Hematopoietic multipotent progenitor cell (in vitro differentiated cells): ENCODE measurements at regions not wholly inside any gene's neighbourhood (a gene's known extent, or its start where the extent isn't known, plus 50 kb on each side); places are given as distances from the start of the nearest gene placed in this dataset.
A peak's percentile ranks its signal among the peaks of the same experiment; 100 is the strongest.

Source experiments
- DNase-seq, 3 donors: peaks; one replicate each; pipeline ENCODE4 v3.0.0-alpha.2; 2011 to 2015; ENCODE audit warnings: low read depth in 2 of 3, low spot score in 2 of 3

DNA sequence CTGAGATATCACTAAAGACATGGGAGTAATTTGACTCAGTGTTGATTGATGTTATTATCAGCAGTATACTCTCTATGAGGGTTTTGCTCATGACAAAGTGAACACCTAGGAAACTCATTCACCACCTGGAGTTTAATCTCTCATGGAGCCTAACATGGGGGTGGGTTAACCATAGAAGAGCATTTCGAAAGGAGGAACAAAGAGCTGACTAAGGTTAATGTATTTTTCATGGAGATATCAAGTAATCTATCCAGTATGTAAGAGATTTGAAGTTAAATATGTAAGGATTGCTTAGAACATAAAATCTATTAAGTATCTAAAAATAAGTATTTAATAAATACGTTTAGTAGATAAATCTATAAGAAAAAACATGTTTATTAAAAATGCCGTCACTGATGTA, 917.8 kb downstream of the EPHA4 start:
- no peak for DNase-seq

DNA sequence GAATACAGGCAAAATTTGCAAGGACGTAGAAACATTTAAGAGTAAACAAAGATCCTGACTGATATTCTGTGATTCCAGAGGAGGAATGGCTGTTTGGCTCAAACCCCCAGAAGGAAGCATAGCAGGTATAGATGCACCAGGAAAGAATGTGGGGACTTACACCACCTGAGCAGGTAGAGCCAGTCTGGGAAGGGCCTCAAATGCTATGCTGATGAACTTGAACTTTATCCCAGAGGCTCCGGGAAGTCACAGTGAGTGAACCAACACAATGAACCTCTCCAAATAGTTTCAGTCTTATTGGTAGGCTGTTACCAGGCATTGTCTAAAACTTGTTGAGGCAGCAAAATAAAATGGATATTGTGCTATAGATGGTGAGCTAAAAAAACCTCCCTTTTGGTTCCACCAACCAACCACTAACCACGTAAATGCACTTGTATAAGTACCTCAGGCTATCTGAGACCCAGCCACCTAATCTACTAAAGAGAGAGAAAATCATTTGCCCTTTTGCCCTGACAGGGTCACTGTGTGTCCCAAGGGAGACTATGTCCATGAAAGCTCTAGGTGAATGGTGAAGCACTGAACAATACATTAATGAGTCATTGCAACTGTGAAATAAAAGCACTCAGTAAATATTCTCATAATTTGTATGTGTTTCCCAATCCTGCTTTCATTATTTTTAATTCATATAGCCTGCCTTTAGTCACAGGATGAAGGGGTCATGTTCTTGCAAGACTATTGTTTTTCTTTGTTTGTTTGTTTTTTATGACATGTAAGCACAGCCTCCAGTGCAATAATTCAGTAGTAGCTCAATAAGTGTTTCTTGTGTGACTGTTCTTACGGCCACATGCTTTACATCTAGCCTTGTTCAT, 911.6 kb downstream of the EPHA4 start:
- no peak for DNase-seq

DNA sequence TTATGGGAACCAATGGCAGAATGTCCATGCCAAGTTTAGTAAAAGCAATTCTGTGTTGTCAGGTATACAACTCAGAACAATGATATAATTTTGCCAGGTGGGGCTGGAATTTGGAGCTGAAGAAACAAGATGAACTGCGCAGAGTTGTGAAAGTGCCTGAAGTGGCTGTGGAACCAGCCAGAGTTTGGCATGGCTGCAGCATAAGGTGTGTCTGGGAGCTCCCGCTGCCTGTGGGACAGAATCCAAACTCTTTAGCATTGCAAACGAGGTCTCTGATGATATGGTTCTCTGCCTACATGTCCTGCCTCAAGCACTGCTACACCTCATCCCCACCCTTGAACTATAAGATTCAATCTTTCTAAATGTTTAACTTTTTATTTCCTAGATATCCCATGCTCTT, 909.7 kb downstream of the EPHA4 start:
- no peak for DNase-seq

DNA sequence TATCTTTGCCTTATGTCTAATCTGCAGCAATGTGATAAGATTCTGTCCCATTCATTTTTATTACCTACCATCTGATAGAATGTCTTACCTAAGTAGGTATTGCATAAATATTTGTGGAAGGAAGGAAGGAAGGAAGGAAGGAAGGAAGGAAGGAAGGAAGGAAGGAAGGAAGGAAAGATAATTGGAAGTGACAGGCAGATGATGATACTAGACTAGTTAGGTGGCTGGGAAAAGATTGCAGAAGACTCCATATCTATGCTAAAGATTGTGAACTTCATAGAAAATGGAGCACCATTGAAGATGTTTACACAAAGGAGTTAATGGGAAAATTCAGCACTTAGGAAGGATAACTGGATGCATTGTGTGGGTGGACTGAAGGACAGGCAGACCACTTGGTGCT, 909.0 kb downstream of the EPHA4 start:
- no peak for DNase-seq

DNA sequence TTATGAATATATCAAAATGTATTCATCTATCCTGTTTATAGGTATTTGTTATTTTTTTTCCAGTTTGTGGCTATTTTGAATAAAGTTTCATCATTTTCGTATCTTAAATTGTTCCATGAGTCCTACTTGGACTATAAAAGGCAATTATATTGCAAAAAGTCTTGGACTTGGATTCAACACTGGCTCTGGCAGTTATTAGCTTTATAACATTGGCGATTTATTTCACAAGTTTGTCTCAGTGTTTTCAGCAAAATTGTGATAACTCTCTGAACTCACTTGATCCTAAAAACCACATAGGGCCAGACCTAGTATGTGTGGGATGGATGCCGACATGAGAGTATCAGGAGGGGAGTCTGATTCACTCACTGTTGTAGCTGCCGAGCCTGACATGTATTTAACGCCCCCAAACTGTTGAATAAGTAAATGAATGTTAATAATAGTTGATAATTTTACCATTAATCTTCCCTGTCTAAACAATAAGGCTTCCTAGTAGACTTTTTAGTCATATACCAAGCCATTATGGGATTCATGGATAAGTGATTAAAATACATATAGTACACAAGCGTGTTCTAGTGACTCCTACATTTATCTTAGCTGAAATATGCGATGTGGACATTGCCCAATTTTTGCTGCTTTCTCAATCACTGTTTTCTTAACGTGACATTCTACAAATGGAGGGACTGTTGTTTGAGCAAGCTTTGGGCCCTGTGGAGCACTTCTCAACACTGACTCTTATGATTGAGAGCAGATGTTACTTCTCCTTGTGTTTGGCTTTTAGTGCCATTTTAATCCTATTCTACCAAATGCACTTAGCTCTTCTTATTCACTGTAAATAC, 907.6 kb downstream of the EPHA4 start:
- no peak for DNase-seq

DNA sequence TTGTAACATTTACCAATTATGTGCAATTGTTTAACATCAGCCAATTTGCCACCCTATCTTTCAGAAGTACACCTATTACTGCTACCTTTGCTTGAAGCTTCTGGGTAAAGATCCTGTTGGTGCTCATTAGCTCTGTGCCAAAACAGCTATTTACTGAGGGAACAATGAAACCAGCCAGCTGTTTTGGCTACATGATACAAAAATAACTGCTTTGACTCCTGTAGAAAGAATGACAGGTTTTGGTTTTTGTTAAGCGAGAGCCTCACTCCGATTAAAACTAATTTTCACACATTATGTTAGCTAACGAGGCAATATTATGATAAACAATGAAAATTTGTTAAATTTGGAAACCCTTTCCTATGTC, 907.0 kb downstream of the EPHA4 start:
- DNase-seq = no peak

DNA sequence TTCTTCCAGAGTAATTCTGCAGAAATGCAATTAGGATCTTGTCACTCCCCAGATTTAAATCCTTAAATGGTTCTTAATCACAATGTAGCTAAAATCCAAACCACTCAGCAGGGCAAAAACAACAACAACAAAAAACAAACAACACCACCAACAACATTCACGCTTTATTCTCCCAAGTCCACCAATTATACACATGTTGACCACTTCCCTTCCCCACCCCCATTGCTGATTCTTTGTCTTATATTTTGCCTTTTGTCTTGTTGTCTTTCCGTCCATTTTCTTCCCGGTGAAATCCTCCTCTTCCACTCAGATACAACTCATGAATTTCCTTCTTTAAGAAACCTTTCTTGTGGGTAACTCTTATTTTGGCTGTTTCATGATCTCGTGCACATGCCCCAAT, 902.8 kb downstream of the EPHA4 start:
- no peak for DNase-seq

DNA sequence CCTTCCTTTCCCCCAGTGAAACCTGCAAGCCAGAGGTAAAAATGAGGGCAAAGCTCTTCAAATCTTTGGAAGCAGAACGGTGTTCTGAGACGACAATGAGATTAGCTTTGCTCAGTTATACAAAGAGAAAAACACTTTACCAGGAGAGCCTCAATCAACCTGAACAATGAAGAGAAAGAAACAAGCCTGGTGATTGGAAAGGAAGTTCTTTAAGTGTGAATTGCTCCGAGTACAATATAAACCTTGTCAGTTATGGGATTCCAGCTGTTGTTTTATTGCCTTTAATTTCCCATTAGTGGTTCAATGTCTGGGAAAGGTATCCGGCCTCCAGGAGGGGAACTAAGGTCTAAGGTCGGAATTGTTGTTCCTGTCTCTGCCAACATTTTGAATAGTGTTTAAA, 901.6 kb downstream of the EPHA4 start:
- DNase-seq = no peak

DNA sequence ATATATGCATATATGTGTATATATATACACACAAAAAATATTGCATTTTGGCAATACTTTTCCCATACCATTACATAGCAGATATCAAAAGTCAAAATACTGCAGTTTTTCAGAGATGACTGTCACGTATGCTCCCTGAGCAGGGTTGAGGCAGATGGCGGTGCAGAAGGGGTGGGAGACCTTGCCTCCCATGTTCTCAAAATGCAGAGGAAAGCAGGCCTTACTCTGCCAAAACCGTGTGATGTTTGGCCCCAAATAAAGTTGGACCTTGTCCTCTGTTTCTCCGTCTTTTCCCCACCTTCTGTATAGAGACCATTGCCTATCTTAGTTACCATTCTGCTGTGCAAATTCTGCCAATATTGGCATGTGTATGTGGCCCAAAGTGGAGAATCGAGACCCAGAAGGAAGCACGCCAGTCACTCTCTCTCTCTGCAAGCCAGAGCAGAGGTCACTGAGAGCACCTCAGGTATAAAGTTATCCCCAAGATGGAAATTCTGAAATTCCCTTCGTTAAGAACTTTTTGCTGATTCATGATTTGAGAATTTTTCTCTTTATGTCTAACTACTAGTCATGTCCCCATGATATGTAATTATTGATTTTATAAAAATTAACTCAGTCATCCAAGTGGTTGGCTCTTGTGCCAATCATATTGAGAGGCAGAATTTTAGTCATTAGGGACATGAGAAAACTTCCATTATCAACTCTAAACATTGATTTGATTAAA, 898.8 kb downstream of the EPHA4 start:
- no peak for DNase-seq

DNA sequence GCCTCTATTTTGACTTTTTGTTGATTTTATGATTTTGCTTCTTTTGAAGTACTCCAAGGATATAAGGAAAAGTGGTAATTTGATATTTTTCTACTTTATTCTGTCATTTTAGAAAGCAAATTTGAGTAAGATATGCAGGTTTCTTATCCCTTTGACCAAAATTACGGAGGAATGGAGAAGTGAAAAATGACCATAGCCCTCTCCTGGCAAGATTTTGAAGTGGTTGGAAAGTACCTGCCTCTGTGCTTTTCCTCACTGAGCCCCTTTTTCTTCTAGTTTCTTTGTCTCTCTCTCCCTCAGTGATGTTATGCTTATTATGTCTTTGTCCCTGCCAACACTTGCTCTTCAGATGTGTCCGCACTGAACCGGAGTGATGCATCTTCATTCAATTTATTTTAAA, 898.1 kb downstream of the EPHA4 start:
- no peak for DNase-seq

DNA sequence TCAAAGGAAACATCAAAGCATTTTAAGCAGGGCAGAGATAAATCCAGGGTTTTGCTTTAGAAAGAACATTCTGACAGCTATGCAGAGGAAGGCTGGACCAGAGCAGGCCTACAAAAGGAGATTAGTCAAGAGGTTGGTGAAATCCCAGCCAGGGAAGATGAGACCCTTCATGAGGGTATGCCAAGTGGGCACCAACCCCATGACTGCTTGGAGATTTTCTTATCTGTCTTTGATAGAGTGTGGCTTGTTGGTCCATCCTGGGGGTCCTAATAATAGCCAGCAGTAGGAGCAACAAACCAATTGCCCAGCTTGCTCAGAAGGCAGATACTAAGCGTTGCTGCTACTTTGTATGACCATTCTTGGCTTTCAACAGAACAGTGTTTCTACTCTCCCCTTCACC, 895.4 kb downstream of the EPHA4 start:
- DNase-seq = no peak

DNA sequence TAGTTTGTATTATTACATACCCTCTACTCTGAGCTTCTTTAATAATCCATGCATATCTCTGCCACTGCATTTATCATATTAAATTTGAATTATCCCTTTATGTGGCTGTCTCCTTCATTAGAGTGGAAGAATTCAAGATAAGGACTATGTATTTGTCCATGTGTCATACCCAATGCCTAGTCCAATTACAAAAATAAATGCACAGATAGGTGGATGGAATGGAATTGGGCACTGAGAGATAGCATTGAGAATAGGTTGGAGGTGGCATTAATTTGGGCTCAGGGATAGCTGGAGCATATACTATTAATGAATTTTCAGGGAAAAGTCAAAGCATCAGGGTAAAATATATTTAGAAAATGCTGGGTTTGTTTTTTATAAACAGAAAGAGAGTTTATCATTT, 893.2 kb downstream of the EPHA4 start:
- no peak for DNase-seq

DNA sequence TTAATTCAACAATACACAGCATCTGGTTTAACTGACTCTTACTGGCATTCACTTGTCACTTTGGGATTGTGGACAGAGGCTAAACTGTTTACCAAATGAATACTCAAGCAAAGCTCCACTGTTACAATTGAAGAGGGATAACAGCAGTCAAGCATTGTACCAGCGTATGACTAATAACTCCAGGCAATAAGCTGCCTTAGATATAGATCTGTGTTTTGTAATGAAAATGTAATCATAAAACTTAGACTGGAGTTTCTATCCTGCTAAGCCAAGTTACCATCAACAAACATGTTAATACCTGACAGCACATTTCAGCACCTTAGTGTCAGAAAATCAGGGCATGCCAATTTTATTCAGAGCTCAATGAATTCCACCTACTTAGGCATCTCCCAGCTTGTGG, 889.5 kb downstream of the EPHA4 start:
- DNase-seq = no peak

DNA sequence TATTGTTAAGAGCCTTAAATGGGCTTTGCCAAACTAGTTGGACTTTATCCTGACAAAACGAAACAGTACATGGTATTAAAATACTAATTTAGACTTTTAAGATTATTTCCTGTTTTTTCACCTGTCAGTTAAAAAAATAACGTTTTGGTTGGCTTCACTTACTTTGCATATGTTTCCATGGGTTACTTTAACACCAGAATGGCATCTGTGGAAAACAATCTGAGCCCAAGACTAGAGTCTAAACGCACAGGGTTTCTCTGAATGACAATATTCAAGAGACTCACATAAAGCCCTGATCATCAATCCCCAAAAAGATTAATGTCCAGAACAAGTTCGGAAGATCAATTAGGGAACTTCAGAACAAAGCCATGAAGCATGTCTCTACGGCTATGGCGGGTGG, 888.0 kb downstream of the EPHA4 start:
- no peak for DNase-seq

DNA sequence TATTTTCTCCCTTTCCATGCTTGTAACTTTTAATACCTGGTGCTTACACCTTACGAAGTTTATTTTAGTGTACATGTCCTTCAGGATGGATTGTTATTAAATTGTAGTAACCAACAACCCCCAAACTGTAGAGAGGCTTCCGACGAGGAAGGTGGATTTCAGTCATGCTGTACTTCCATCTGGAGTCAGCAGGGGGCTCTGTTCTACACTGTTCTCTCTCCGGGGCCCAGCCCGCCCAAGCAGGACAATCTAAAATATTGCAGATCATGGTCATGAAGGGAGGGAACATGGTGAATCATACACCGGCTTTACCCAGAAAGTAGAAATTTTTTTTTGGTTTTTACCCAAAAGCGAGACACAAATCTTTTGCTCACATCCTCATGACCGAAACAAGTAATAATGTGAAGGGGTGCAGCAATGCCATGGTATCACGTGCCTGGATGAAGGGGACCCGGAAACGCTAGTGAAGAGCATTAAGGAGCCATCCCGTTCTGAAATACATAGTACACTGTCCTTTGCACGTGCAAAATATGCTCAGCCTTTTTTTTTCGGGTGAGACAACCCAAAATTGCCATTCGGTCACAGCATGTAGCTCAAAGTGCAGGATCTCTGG, 884.8 kb downstream of the EPHA4 start:
- DNase-seq = peak; percentile 16 to 77 (median 55)

DNA sequence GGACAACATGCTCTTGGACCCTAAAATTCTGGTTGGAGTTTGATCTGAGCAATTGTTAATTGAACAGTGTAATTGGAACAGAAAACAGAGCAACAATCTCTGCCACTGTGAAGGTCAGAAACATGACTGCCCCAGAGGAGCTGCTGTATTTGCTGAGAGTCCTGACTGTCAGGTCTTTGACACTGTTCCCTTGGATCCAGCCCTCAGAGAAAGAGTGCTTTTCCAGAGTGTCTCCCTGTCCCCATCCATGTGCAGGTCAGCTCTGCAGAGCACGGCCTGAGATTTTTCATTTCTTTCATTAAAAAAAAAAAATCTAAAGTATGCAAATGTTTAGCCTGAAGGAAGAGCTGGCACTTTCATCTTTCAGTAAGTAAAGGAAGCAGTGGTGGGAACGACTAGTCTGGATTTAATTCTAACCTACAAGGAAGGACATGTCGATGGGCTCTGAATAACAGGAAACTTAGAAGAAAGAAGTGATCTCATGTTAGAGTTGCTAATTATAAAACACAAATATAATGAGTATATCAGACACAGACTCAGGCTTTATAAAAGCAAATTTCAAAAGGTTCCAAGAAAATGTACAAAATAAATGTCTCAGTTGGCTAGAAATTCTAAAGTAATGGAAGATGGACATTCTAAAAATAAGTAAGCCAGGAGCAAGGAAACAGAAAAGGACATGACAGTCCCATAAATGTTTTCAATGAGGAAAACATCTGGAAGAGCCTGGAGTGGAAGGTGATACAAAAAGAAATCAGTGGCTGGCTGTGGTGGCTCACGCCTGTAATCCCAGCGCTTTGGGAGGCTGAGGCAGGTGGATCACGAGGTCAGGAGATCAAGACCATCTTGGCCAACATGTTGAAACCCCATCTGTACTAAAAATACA, 876.5 kb downstream of the EPHA4 start:
- DNase-seq = no peak

DNA sequence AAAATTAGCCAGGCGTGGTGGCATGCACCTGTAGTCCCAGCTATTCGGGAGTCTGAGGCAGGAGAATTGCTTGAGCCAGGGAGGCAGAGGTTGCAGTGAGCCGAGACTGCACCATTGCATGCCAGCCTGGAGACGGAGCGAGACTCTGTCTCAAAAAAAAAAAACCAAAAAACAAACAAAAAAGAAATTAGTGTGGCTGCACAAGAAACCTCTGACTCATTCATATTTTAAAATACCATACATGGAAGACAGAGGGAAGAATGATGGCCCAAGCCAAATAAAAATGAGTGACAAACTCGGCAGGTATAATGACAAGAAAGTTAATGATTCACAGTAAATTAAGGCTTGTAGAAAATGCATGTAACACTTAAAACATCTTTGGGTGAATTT, 875.8 kb downstream of the EPHA4 start:
- no peak for DNase-seq

DNA sequence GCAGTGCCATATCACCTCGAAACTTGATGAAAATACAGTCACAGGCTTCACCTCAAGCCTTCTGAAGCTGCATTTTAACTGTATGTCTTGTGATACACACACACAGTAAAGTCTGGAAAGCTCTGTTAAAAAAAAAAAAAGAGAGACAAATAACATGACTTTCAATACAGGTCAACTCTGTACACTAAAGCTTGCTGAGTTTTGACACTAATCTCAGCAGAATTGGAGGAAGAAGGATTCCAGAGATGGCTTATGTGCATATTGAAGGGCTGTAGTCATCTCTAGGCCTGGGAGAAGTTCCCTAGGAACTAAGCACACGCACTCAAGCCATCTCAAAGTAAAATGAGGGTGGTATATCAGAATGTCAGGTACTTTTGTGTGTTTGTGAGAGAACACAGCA, 875.1 kb downstream of the EPHA4 start:
- no peak for DNase-seq

DNA sequence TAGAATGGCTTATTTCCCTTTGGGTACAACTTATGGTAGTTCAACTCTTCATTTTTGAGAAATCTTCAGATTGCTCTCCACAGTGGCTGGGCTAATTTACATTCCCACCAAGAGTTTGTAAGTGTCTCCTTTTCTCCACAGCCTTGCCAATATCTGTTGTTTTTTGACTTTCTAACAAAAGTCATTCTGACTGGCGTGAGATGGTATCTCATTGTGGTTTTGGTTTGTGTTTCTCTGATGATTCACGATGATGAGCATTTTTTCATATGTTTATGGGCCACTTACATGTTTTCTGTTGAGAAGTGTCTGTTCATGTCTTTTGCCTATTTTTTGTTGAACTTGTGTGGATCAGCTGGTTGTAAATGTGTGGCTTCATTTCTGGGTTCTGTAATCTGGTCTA, 871.0 kb downstream of the EPHA4 start:
- no peak for DNase-seq

DNA sequence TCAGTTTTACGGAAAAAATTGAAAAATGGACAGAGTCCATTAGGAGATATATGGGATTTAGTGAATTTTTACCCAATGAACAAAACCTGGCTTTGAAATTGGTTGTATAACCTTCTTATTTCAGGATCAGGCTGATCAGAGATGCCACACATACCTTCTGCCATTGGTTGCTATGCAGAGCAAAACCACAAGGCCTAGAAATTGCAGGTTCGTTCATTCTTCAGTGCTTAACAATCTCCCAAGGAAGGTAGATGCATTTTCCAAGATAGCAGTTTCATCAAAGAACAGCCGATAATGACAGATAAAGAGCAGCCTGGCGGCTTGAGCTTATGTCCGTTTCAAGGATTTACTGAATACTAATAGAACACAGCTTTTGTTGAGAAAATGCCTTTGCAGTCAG, 868.8 kb downstream of the EPHA4 start:
- no peak for DNase-seq
